Renal cortical epithelial cell (primary cell): ENCODE measurements at regions not wholly inside any gene's neighbourhood (a gene's known extent, or its start where the extent isn't known, plus 50 kb on each side); places are given as distances from the start of the nearest gene placed in this dataset.
A peak's percentile ranks its signal among the peaks of the same experiment; 100 is the strongest.

Experiments used
- DNase-seq: peaks from one replicate; pipeline ENCODE4 v3.0.0-alpha.2; 2011; ENCODE audit warnings: low read depth

GRCh38 chr14:82445810-82446570 is 912.3 kb upstream of the SEL1L start:
- DNase-seq, result no peak

GRCh38 chr14:82447586-82447985 is 913.9 kb upstream of the SEL1L start:
- no peak for DNase-seq

- no peak for DNase-seq
Measured at GRCh38 chr14:82449926-82450468, 916.3 kb upstream of the SEL1L start.

GRCh38 chr14:82451675-82452074 is 918.0 kb upstream of the SEL1L start:
- DNase-seq, result no peak

- DNase-seq, result no peak
Measured at GRCh38 chr14:82482345-82482744, 948.7 kb upstream of the SEL1L start.

GRCh38 chr14:82488473-82488872 is 954.8 kb upstream of the SEL1L start:
- no peak for DNase-seq

GRCh38 chr14:82490397-82490796 is 956.7 kb upstream of the SEL1L start:
- DNase-seq, result no peak

- no peak for DNase-seq
Measured at GRCh38 chr14:82492157-82492556, 958.5 kb upstream of the SEL1L start.

- no peak for DNase-seq
Measured at GRCh38 chr14:82500222-82500621, 966.6 kb upstream of the SEL1L start.

GRCh38 chr14:82501554-82501953 is 967.9 kb upstream of the SEL1L start:
- DNase-seq, result no peak

- no peak for DNase-seq
Measured at GRCh38 chr14:82502043-82502442, 968.4 kb upstream of the SEL1L start.

GRCh38 chr14:82504894-82505293 is 971.2 kb upstream of the SEL1L start:
- DNase-seq, result no peak

GRCh38 chr14:82510007-82510406 is 976.4 kb upstream of the SEL1L start:
- no peak for DNase-seq

- DNase-seq, result no peak
Measured at GRCh38 chr14:82511399-82511798, 977.7 kb upstream of the SEL1L start.

- DNase-seq, result no peak
Measured at GRCh38 chr14:82520765-82521164, 987.1 kb upstream of the SEL1L start.

GRCh38 chr14:82521191-82521590 is 987.5 kb upstream of the SEL1L start:
- no peak for DNase-seq

GRCh38 chr14:82528016-82528415 is 994.4 kb upstream of the SEL1L start:
- no peak for DNase-seq

GRCh38 chr14:82533351-82533750 is 999.7 kb upstream of the SEL1L start:
- no peak for DNase-seq

- peak; percentile 4 for DNase-seq
Measured at GRCh38 chr14:82536566-82536965, 1002.9 kb upstream of the SEL1L start.

- no peak for DNase-seq
Measured at GRCh38 chr14:82537831-82538230, 1004.2 kb upstream of the SEL1L start.

GRCh38 chr14:82546401-82546800 is 1012.7 kb upstream of the SEL1L start:
- DNase-seq, result no peak

- no peak for DNase-seq
Measured at GRCh38 chr14:82549306-82549990, 1015.8 kb upstream of the SEL1L start.

GRCh38 chr14:82562881-82563280 is 1029.2 kb upstream of the SEL1L start:
- no peak for DNase-seq
